Esophagus (tissue), 2 donors: ENCODE measurements at regions not wholly inside any gene's neighbourhood (a gene's known extent, or its start where the extent isn't known, plus 50 kb on each side); places are given as distances from the start of the nearest gene placed in this dataset.
A peak's percentile ranks its signal among the peaks of the same experiment; 100 is the strongest.

Source experiments
- H3K27ac ChIP-seq, 2 donors: one replicate each; pipeline ENCODE4 v1.5.1; 2013; ENCODE audit warnings: low read depth in 2 of 2, mild to moderate bottlenecking in 2 of 2, inconsistent platforms in 1 of 2, low read length in 1 of 2, moderate library complexity in 1 of 2
- H3K27me3 ChIP-seq, 2 donors: one replicate each; pipeline ENCODE4 v1.6.1; 2013; ENCODE audit warnings: low read length in 2 of 2, control low read depth in 1 of 2, mild to moderate bottlenecking in 1 of 2; ENCODE audit not compliant: insufficient read depth in 2 of 2, control insufficient read depth in 1 of 2
- H3K36me3 ChIP-seq, 2 donors: one replicate each; pipeline ENCODE4 v1.6.1; 2013; ENCODE audit warnings: low read length in 1 of 2; ENCODE audit not compliant: control insufficient read depth in 2 of 2, insufficient read depth in 2 of 2
- H3K4me1 ChIP-seq, 2 donors: one replicate each; pipeline ENCODE4 v1.6.1; 2013; ENCODE audit warnings: low read length in 1 of 2; ENCODE audit not compliant: control insufficient read depth in 2 of 2, insufficient read depth in 2 of 2
- H3K4me3 ChIP-seq, 2 donors: one replicate each; pipeline ENCODE4 v1.5.1; 2013; ENCODE audit warnings: low read length in 2 of 2, mild to moderate bottlenecking in 2 of 2, low read depth in 1 of 2, moderate library complexity in 1 of 2
- H3K9me3 ChIP-seq, 2 donors: one replicate each; pipeline ENCODE4 v1.6.1; 2013; ENCODE audit warnings: mild to moderate bottlenecking in 2 of 2, low read depth in 1 of 2, low read length in 1 of 2, moderate library complexity in 1 of 2; ENCODE audit not compliant: control insufficient read depth in 2 of 2, insufficient read depth in 1 of 2
- WGBS, 2 donors: extraction: QIAGEN DNeasy Blood & Tissue Kit; methylation state at CpG; one replicate each; pipeline ENCODE4 v1.1.7; 2013; 5-methylcytosine and 5-hydroxymethylcytosine counted together
- donor health status: healthy with polysubstance abuse.
- donor health status: Bipolar disorder and iron deficiency.

DNA sequence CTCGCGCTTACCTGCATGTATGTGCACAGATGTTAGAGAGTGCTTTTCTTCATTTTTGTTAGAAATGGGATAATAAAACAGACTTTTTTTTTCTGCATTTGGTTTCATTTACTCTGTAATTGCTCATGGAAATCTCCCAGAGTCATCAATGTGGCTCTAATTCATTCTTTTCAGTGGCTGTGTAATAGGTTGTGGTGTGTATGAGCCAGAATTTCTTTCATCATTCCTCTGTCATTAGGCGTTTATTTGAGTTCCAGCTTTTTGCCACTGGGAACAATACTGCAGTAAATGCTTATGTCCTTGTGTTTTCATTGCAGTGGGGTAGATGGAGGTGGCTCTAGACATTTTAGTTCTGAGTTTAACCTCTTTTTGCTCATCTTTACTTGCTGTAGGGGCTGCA, 118.9 kb downstream of the NXNL2 start:
- no peaks in the 10 kb centered on the region for H3K9me3 ChIP-seq
- H3K27me3 ChIP-seq = no peaks in the 10 kb centered on the region
- H3K27ac ChIP-seq = no peak overlapping the region
- no peak overlapping the region for H3K4me3 ChIP-seq
- peaks cover 3 to 5% of the 10 kb centered on the region in 2 donors for H3K4me1 ChIP-seq
- 75% methylated on average over 3 of the region's 3 CpGs for WGBS, 2 donors
- no peaks in the 10 kb centered on the region for H3K36me3 ChIP-seq

DNA sequence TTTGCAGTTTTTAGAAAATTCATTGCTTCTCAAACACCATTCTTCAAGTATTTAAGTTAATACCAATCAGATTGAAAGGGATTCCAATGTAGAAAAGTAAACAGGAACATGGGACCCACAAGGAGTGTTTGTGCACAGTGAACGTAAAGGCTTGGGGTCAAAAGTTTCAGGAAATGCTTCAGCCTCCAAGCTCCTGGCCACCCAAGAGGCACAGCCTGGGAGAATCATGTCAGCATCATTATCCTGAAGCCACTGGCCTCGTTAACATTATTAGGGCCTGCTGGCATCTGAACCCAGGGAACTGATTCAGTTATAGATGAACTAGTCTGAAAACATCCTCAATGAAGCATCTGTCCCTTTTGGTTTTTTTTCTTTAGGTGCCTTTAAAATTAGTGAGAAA, 122.9 kb downstream of the NXNL2 start:
- H3K9me3 ChIP-seq = no peaks in the 10 kb centered on the region
- H3K4me3 ChIP-seq = no peak overlapping the region
- H3K27me3 ChIP-seq = no peaks in the 10 kb centered on the region
- H3K4me1 ChIP-seq = peaks cover 0 to 2% of the 10 kb centered on the region in 2 donors
- H3K27ac ChIP-seq = peak overlapping the region; percentile 73 to 78
- WGBS, 2 donors = 29 to 34% methylated on average over 2 of the region's 2 CpGs
- H3K36me3 ChIP-seq = no peaks in the 10 kb centered on the region

DNA sequence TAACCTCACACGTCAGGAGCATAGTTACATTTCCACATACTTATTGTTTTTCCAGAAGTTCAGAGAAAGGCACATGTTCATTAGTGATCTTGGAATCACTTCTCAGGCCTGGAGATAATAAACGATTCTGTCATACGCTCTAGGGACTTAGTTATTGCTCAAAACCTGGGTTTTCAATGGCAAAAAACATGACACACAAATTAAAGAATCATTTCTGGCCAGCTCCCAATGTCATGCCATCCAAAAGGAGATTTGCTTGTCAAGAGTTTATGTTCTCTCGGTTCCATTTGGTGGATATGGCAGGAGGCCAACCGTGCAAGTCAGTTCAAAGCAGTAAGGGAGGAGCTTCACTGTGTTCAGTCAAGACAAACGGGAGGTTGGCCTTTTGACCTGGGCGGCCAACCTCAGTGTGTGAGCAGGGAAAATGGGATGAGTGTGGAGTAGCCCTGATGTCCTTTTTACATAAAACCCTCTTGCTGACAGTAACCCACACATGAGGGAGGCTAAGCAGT, 123.4 kb downstream of the NXNL2 start:
- peaks cover 0 to 2% of the 10 kb centered on the region in 2 donors for H3K4me1 ChIP-seq
- peak overlapping the region; percentile 44 to 73 for H3K27ac ChIP-seq
- no peaks in the 10 kb centered on the region for H3K27me3 ChIP-seq
- 28 to 31% methylated on average over 7 of the region's 7 CpGs for WGBS, 2 donors
- H3K36me3 ChIP-seq = no peaks in the 10 kb centered on the region
- no peaks in the 10 kb centered on the region for H3K9me3 ChIP-seq
- no peak overlapping the region for H3K4me3 ChIP-seq

DNA sequence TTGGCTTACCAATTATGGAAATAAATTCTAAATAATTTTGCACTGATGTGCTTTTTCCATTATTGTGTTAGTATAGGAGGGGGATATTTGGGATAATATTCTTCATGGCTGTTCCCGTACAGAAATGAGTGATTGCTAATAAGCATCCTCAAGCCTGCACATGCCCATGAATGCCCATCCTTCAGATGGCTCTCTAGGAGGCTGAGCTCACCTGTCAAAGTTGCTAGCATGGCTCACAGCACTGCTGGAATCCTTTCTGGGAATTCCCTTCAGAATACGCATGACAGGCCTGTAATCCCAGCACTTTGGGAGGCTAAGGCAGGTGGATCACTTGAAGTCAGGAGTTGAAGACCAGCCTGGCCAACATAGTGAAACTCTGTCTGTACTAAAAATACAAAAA, 124.1 kb downstream of the NXNL2 start:
- Histone ChIP-seq H3K27ac (no peak overlapping the region), H3K36me3 (no peaks in the 10 kb centered on the region), H3K4me1 (peaks cover 0 to 2% of the 10 kb centered on the region in 2 donors), H3K4me3 (no peak overlapping the region), H3K27me3 (no peaks in the 10 kb centered on the region), H3K9me3 (no peaks in the 10 kb centered on the region)
- 48 to 77% methylated on average over 2 of the region's 2 CpGs for WGBS, 2 donors

DNA sequence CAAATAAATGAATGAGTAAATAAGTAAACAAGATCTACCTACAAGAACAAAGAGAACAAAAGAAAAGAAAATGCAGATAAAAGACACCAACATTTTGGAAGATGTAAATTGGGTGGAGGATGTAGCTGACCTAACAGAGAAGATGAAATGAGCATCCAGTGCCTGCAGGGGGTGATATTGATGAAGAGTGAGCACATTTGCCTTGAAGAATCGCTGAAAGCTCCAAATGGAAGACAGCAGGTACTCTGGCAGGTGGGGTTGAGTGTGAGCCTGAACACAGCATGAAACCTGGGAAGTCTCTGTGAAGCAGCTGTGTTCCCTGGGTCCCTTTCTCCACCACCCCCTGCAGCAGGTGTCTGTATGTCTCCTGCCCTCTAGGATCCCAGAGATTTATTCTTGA, 125.6 kb downstream of the NXNL2 start:
- Histone ChIP-seq H3K27ac (no peak overlapping the region), H3K27me3 (no peaks in the 10 kb centered on the region), H3K4me3 (no peak overlapping the region), H3K4me1 (peaks cover 0 to 2% of the 10 kb centered on the region in 2 donors), H3K9me3 (no peaks in the 10 kb centered on the region), H3K36me3 (no peaks in the 10 kb centered on the region)
- 33 to 41% methylated on average over 1 of the region's 1 CpG for WGBS, 2 donors

DNA sequence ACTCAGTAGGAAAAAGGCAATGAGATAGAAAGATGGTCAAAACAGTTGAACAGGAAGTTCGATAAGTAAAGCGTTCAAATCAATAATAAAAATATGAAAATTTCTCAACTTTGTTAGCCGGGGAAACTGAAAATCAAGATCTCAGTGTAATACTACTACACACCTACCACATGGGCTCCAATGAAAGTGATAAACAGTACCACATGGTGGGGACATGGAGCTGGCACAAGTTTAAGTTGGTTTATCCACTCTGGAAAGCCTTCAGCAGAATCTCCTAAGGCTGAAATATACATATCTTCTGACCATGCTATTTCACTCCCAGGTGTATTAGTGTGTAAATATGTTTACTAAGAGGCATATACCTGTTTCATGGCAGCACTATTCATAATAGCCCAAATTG, 126.8 kb downstream of the NXNL2 start:
- Histone ChIP-seq H3K27ac (no peak overlapping the region), H3K36me3 (no peaks in the 10 kb centered on the region), H3K9me3 (no peaks in the 10 kb centered on the region), H3K4me3 (no peak overlapping the region), H3K27me3 (no peaks in the 10 kb centered on the region), H3K4me1 (peaks cover 0 to 2% of the 10 kb centered on the region in 2 donors)
- 78 to 81% methylated on average over 3 of the region's 3 CpGs for WGBS, 2 donors

DNA sequence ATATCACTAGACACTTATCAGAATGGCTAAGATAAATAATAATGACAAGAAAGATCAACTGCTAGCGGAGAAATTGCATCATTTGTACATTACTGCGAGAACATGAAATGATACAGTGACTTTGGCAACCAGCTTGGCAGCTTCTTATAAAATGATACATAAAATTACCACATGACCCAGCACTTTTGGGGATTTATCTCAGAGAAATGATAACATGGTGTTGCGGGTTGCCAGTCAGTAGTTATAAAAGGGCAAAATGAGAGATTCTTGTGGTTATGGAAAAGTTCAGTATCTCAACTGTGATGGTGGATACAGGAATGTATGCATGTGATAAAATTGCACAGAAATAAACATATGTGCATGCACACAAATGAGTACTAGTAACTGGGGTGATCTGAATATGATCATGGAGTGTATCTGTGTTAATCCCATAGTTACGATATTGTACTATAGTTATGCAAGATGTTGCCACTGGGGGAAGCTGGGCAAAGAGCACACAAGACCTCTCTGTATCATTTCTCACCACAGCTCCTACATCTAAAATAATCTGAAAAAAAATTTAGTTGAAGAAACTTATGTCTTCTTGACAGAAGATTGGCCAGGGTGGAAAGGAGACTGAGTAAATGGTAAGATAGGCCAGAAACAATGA, 128.9 kb downstream of the NXNL2 start:
- no peak overlapping the region for H3K4me3 ChIP-seq
- H3K4me1 ChIP-seq = no peaks in the 10 kb centered on the region
- H3K27me3 ChIP-seq = no peaks in the 10 kb centered on the region
- H3K27ac ChIP-seq = no peak overlapping the region
- 78% methylated on average over 4 of the region's 4 CpGs for WGBS, 2 donors
- no peaks in the 10 kb centered on the region for H3K9me3 ChIP-seq
- no peaks in the 10 kb centered on the region for H3K36me3 ChIP-seq

DNA sequence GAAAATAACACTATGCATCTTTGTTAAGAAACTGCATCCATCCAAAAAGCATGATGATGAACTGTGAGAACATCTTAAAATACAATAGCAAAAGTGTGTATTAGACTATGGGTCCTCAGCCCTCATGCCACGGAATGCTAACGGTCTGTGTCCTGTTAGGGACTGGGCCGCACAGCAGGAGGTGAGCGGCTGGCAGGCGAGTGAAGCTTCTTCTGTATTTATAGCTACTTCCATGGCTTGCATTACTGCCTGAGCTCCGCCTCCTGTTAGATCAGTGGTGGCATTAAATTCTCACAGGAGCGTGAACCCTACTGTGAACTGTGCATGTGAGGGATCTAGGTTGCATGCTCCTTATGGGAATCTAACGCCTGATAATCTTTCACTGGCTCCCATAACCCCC, 129.8 kb downstream of the NXNL2 start:
- no peak overlapping the region for H3K4me3 ChIP-seq

DNA sequence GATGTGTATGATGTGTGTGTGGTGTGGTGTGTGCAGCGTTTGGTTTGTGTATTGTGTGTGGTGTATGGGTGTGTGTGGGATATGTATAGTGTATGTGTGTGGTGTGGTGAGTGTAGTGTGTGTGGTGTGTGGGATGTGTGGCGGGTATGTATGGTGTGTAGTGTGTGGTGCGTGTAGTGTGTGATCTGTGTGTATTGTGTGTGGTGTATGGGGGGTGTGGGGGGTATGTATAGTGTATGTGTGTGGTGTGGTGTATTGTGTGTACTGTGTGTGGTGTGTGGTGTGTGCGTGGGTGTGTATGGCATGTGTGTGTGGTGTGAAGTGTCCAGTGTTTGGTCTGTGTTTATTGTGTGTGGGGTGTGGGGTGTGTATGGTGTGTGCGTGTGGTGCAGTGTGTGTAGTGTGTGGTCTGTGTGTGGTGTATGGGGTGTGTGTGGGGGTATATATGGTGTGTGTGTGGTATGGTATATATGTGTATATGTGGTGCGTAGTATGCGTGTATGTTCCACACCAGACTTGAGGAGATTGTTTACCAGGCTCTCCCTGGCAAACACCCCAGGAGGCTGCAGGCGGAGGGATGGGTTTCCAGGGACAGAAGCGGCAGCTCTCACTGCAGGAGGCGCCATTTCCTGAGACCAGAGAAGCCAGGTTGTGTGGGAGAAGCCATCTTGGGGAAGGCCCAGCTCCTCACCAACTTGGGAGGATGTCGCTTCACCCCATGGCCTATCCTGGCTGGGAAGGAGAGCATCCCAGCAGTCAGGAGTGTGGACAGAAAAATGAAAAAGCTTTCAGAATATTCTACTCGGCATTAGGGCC, 138.1 kb downstream of the NXNL2 start:
- Histone ChIP-seq H3K36me3 (no peaks in the 10 kb centered on the region), H3K27me3 (no peaks in the 10 kb centered on the region), H3K27ac (no peak overlapping the region), H3K9me3 (peaks cover 0 to 4% of the 10 kb centered on the region in 2 donors), H3K4me3 (no peak overlapping the region), H3K4me1 (no peaks in the 10 kb centered on the region)
- WGBS, 2 donors = 90 to 91% methylated on average over 12 of the region's 12 CpGs

More for the DNA sequence above, 129.8 kb downstream of the NXNL2 start:
- H3K27ac ChIP-seq = no peak overlapping the region
- no peaks in the 10 kb centered on the region for H3K36me3 ChIP-seq
- no peaks in the 10 kb centered on the region for H3K4me1 ChIP-seq
- no peaks in the 10 kb centered on the region for H3K9me3 ChIP-seq
- no peaks in the 10 kb centered on the region for H3K27me3 ChIP-seq
- WGBS, 2 donors = 81 to 93% methylated on average over 8 of the region's 8 CpGs
